Ishikawa (cell line): ENCODE measurements at regions not wholly inside any gene's neighbourhood (a gene's known extent, or its start where the extent isn't known, plus 50 kb on each side); places are given as distances from the start of the nearest gene placed in this dataset.

Experiments
- EGR1 ChIP-seq: IDR thresholded peaks from 2 replicates; pipeline ENCODE4 v1.6.1; 2012
- EP300 ChIP-seq: IDR thresholded peaks from 2 replicates; pipeline ENCODE4 v1.6.1; 2012; ENCODE audit warnings: borderline replicate concordance
- FOXM1 ChIP-seq: IDR thresholded peaks from 2 replicates; pipeline ENCODE4 v1.6.1; 2012; ENCODE audit warnings: low read depth, borderline replicate concordance
- TAF1 ChIP-seq: IDR thresholded peaks from 2 replicates; pipeline ENCODE4 v1.6.1; 2012; ENCODE audit warnings: low read depth, mild to moderate bottlenecking
- TCF12 ChIP-seq: IDR thresholded peaks from 2 replicates; pipeline ENCODE4 v1.6.1; 2012; ENCODE audit warnings: low read depth
- TEAD4 ChIP-seq: IDR thresholded peaks from 2 replicates; pipeline ENCODE4 v1.6.1; 2012
- USF1 ChIP-seq: IDR thresholded peaks from 2 replicates; pipeline ENCODE4 v1.6.1; 2012
- TF ChIP-seq, protein P1 (sequence below): IDR thresholded peaks from 2 replicates; pipeline ENCODE4 v1.6.1; 2012
- TF ChIP-seq, protein P2 (sequence below): IDR thresholded peaks from 2 replicates; pipeline ENCODE4 v1.6.1; 2012; ENCODE audit warnings: low read depth, mild to moderate bottlenecking

DNA sequence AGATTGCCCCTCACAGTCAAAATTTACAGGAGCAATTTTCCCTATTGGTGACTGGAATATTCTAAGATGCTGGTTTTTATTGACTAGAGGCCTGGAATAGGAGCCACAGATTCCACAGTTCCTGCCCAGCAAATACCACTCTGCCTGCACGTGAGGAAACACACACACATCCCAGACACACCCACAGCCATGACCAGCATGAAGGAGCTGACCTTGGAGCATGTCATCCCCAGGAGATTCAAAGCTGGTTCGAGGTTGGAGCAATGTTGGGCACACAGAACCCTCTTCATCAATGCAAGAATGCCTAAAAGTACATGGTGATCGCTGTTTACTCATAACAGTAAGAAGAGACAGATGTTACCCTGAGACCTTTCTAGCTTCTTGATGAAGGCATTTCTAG is 244.6 kb upstream of the FOXQ1 start:
- TF ChIP-seq, protein P1, sequence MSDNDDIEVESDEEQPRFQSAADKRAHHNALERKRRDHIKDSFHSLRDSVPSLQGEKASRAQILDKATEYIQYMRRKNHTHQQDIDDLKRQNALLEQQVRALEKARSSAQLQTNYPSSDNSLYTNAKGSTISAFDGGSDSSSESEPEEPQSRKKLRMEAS: no peak
- no peak for TF ChIP-seq TAF1
- no peak for TF ChIP-seq EP300
- TF ChIP-seq USF1: no peak
- TF ChIP-seq, protein P2, sequence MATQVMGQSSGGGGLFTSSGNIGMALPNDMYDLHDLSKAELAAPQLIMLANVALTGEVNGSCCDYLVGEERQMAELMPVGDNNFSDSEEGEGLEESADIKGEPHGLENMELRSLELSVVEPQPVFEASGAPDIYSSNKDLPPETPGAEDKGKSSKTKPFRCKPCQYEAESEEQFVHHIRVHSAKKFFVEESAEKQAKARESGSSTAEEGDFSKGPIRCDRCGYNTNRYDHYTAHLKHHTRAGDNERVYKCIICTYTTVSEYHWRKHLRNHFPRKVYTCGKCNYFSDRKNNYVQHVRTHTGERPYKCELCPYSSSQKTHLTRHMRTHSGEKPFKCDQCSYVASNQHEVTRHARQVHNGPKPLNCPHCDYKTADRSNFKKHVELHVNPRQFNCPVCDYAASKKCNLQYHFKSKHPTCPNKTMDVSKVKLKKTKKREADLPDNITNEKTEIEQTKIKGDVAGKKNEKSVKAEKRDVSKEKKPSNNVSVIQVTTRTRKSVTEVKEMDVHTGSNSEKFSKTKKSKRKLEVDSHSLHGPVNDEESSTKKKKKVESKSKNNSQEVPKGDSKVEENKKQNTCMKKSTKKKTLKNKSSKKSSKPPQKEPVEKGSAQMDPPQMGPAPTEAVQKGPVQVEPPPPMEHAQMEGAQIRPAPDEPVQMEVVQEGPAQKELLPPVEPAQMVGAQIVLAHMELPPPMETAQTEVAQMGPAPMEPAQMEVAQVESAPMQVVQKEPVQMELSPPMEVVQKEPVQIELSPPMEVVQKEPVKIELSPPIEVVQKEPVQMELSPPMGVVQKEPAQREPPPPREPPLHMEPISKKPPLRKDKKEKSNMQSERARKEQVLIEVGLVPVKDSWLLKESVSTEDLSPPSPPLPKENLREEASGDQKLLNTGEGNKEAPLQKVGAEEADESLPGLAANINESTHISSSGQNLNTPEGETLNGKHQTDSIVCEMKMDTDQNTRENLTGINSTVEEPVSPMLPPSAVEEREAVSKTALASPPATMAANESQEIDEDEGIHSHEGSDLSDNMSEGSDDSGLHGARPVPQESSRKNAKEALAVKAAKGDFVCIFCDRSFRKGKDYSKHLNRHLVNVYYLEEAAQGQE: no peak
- no peak for TF ChIP-seq TEAD4
- no peak for TF ChIP-seq TCF12
- TF ChIP-seq EGR1: no peak
- no peak for TF ChIP-seq FOXM1
